ENCODE measurements at regions not wholly inside any gene's neighbourhood (a gene's known extent, or its start where the extent isn't known, plus 50 kb on each side); places are given as distances from the start of the nearest gene placed in this dataset.

GRCh38 chr7:26616235-26616634 is 248.2 kb downstream of the SKAP2 start:
- TF ChIP-seq CTCF (IDR thresholded peaks at IDR 0.05): no peak
- no peak for TF ChIP-seq POLR2A (IDR thresholded peaks at IDR 0.05)

Data from prostate gland (tissue), 2 donors.